ENCODE measurements at regions not wholly inside any gene's neighbourhood (a gene's known extent, or its start where the extent isn't known, plus 50 kb on each side); places are given as distances from the start of the nearest gene placed in this dataset.

DNA sequence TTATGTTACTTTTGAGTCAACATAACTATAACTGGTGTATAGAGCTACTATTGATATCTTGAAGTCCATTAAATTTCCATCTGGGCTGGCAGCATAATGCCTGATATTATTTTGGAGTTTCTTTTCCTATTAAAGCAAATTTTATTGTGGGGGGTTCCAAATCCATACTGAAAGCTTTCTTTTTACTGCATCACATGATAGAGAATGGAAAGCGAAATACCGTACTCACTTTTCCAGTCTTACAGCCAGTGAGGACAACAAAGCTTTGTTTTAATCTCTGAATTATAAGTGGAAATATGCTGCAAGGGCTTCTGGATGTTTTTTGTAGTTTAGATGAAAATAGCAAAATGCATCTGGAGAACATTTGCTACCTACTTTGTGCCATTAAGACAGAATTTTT lies 477.5 kb upstream of the SEMA3D start:
- Histone ChIP-seq H3K4me1 (no peaks in the 10 kb centered on the region), H3K27me3 (no peaks in the 10 kb centered on the region), H3K4me3 (no peak overlapping the region), H3K36me3 (no peaks in the 10 kb centered on the region), H3K27ac (replicated peaks in 1 of 4) (no peak overlapping the region), H3K9me3 (no peaks in the 10 kb centered on the region)
- no peak for DNase-seq (ENCODE audit: extremely low spot score)
- 94% methylated on average over 2 of the region's 2 CpGs for WGBS
- intact Hi-C loops (cut with DNase I), result no loop called here
- TF ChIP-seq POLR2A (IDR thresholded peaks at IDR 0.05; ENCODE audit: low read depth) (no peak), POLR2AphosphoS5 (IDR thresholded peaks at IDR 0.05) (no peak), EP300 (IDR thresholded peaks at IDR 0.05) (no peak)
- TF ChIP-seq, protein P1, sequence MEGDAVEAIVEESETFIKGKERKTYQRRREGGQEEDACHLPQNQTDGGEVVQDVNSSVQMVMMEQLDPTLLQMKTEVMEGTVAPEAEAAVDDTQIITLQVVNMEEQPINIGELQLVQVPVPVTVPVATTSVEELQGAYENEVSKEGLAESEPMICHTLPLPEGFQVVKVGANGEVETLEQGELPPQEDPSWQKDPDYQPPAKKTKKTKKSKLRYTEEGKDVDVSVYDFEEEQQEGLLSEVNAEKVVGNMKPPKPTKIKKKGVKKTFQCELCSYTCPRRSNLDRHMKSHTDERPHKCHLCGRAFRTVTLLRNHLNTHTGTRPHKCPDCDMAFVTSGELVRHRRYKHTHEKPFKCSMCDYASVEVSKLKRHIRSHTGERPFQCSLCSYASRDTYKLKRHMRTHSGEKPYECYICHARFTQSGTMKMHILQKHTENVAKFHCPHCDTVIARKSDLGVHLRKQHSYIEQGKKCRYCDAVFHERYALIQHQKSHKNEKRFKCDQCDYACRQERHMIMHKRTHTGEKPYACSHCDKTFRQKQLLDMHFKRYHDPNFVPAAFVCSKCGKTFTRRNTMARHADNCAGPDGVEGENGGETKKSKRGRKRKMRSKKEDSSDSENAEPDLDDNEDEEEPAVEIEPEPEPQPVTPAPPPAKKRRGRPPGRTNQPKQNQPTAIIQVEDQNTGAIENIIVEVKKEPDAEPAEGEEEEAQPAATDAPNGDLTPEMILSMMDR (IDR thresholded peaks at IDR 0.05), result no peak

DNA sequence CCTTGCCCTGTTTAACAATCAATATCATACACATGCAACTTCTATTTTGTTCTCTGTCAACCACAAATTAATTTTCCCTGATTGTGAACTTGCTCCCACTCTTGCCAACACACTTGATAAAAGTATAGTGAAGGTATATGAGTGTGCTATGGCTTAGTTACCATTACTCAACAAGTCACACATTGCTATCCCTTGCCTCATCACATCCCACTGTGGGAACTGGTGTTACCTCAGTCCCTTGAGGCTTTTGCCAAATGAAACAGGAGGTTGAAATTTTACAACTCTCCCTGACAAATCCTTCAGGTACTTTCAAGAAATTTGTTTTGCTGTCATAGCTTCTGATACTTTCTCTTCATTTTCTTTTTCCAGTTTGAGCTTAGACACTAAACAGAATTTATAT lies 472.5 kb upstream of the SEMA3D start:
- no peak for DNase-seq (ENCODE audit: extremely low spot score)
- Histone ChIP-seq H3K36me3 (no peaks in the 10 kb centered on the region), H3K4me3 (no peak overlapping the region), H3K4me1 (no peaks in the 10 kb centered on the region), H3K27me3 (no peaks in the 10 kb centered on the region), H3K9me3 (no peaks in the 10 kb centered on the region), H3K27ac (replicated peaks in 1 of 4) (no peak overlapping the region)
- intact Hi-C loops (cut with DNase I), result no loop called here
- TF ChIP-seq POLR2AphosphoS5 (IDR thresholded peaks at IDR 0.05) (no peak), POLR2A (IDR thresholded peaks at IDR 0.05; ENCODE audit: low read depth) (no peak), EP300 (IDR thresholded peaks at IDR 0.05) (no peak)
- TF ChIP-seq, protein P1 (IDR thresholded peaks at IDR 0.05), result no peak

DNA sequence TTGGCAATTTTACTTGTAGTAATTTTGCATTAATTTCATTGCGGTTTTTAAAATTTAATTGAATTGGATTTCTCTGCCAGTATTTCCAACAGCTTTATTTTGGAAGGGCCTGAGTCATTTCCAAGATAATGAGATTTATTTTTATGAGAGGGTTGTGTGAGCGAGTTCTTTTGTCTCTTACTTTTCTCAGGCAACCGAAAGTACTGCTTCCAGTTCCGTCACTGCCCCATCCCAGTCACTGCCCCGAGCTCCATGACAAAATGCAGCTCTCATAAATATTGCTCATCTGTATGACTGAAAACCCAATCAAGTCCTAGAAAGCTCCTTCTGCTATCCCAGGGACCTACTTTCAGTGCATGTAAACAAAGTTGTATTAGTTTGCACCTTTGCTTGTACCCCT lies 468.4 kb upstream of the SEMA3D start:
- no peaks in the 10 kb centered on the region for H3K36me3 ChIP-seq
- intact Hi-C loops (cut with DNase I), result no loop called here
- H3K9me3 ChIP-seq, result no peaks in the 10 kb centered on the region
- no peak overlapping the region for H3K27ac ChIP-seq (replicated peaks in 1 of 4)
- no peak for DNase-seq (ENCODE audit: extremely low spot score)
- WGBS, result 90% methylated on average over 5 of the region's 5 CpGs
- no peak for TF ChIP-seq POLR2A (IDR thresholded peaks at IDR 0.05; ENCODE audit: low read depth)
- TF ChIP-seq, protein P1 (IDR thresholded peaks at IDR 0.05), result no peak
- TF ChIP-seq EP300 (IDR thresholded peaks at IDR 0.05), result no peak
- no peak for TF ChIP-seq POLR2AphosphoS5 (IDR thresholded peaks at IDR 0.05)
- no peaks in the 10 kb centered on the region for H3K4me1 ChIP-seq
- H3K27me3 ChIP-seq, result no peaks in the 10 kb centered on the region
- no peak overlapping the region for H3K4me3 ChIP-seq

DNA sequence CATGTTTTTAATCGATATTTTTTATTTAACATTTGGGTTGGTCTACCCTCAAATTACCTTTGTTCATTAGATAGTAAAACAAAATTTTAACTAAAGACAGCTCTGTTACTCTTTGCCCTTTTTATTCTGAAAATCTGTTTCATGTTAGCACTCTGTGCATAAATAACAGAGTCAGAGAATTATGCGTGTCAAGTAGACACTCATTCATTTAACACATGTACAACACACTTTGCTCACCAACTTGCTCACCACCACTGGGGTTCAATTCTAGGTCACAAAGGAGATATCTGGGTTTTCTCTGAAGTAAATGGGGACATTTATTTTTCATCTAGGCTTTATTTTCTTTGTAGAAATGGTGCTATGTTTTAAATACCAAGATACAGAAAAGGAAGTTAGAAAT lies 457.4 kb upstream of the SEMA3D start:
- TF ChIP-seq POLR2AphosphoS5 (IDR thresholded peaks at IDR 0.05) (no peak), EP300 (IDR thresholded peaks at IDR 0.05) (no peak), POLR2A (IDR thresholded peaks at IDR 0.05; ENCODE audit: low read depth) (no peak)
- TF ChIP-seq, protein P1 (IDR thresholded peaks at IDR 0.05), result no peak
- Histone ChIP-seq H3K27me3 (no peaks in the 10 kb centered on the region), H3K4me3 (no peak overlapping the region), H3K36me3 (no peaks in the 10 kb centered on the region), H3K27ac (replicated peaks in 1 of 4) (no peak overlapping the region), H3K4me1 (no peaks in the 10 kb centered on the region), H3K9me3 (no peaks in the 10 kb centered on the region)
- intact Hi-C loops (cut with DNase I), result no loop called here
- 65% methylated on average over 2 of the region's 2 CpGs for WGBS
- no peak for DNase-seq (ENCODE audit: extremely low spot score)

DNA sequence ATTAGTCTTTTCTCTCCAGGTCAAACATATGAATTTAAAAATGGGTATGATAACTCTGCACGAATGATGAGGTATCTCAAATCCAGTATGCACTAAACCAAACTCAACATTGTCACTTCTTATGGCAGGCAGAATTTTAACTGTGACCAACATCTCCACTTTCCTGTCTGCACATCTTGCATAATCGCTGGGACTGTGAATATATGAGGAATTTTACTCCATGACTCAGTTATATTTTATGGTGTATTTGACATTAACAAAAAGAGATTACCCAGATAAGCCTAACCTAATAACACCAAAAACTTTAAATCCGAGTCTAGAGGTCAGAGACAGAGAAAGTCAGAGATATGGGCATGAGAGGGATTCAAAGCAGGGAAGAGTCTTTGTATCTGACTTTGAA lies 454.5 kb upstream of the SEMA3D start:
- no peak for DNase-seq (ENCODE audit: extremely low spot score)
- intact Hi-C loops (cut with DNase I), result no loop called here
- Histone ChIP-seq H3K4me1 (no peaks in the 10 kb centered on the region), H3K36me3 (no peaks in the 10 kb centered on the region), H3K27ac (replicated peaks in 1 of 4) (no peak overlapping the region), H3K4me3 (no peak overlapping the region), H3K9me3 (no peaks in the 10 kb centered on the region), H3K27me3 (no peaks in the 10 kb centered on the region)
- TF ChIP-seq EP300 (IDR thresholded peaks at IDR 0.05), result no peak
- TF ChIP-seq, protein P1 (IDR thresholded peaks at IDR 0.05), result no peak
- no peak for TF ChIP-seq POLR2AphosphoS5 (IDR thresholded peaks at IDR 0.05)
- no peak for TF ChIP-seq POLR2A (IDR thresholded peaks at IDR 0.05; ENCODE audit: low read depth)
- 89% methylated on average over 3 of the region's 3 CpGs for WGBS

Measured in esophagus muscularis mucosa (tissue), 4 donors.